Peyer's patch (tissue), 4 donors: ENCODE measurements at regions not wholly inside any gene's neighbourhood (a gene's known extent, or its start where the extent isn't known, plus 50 kb on each side); places are given as distances from the start of the nearest gene placed in this dataset.

ENCODE experiments used
- POLR2A ChIP-seq, 2 donors: fragments of 450-650 bp; IDR thresholded peaks; one replicate each; pipeline ENCODE4 v1.5.1; 2017; ENCODE audit warnings: antibody characterized with exemption in 2 of 2, mild to moderate bottlenecking in 2 of 2, moderate library complexity in 2 of 2
- TF ChIP-seq, protein P1 (sequence below), 6 experiments: fragments of 450-650 bp in 4 of 6; fragments of 200-600 bp in 2 of 6; sonication (generic) in 1 of 6; IDR thresholded peaks; one replicate each; pipeline ENCODE4 v1.5.1; 2017 to 2019; ENCODE audit warnings: antibody characterized with exemption in 6 of 6, mild to moderate bottlenecking in 3 of 6, moderate library complexity in 1 of 6

DNA sequence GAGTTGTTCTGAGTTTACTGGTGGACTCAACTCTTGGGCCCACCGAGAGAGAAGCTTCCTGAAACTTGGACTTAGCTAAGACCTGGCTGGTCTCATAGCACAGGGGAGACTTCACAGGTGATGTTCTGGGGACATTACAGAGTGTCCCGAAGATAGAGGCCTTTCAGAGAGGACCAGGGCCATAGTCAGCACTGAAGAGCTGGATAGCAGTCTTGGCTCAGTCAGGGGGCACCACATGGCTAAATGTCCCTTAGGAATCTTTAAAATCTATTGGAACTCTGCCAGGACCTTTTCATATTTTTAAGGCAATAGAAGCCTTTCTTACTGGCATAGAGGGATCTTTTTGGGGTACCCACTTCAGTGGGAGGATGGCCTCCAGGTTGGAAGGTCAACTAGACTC, 59.8 kb upstream of the CPLX2 start:
- TF ChIP-seq, protein P1, sequence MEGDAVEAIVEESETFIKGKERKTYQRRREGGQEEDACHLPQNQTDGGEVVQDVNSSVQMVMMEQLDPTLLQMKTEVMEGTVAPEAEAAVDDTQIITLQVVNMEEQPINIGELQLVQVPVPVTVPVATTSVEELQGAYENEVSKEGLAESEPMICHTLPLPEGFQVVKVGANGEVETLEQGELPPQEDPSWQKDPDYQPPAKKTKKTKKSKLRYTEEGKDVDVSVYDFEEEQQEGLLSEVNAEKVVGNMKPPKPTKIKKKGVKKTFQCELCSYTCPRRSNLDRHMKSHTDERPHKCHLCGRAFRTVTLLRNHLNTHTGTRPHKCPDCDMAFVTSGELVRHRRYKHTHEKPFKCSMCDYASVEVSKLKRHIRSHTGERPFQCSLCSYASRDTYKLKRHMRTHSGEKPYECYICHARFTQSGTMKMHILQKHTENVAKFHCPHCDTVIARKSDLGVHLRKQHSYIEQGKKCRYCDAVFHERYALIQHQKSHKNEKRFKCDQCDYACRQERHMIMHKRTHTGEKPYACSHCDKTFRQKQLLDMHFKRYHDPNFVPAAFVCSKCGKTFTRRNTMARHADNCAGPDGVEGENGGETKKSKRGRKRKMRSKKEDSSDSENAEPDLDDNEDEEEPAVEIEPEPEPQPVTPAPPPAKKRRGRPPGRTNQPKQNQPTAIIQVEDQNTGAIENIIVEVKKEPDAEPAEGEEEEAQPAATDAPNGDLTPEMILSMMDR (IDR thresholded peaks at IDR 0.05): no peak
- no peak for TF ChIP-seq POLR2A (IDR thresholded peaks at IDR 0.05)
